ENCODE measurements at regions not wholly inside any gene's neighbourhood (a gene's known extent, or its start where the extent isn't known, plus 50 kb on each side); places are given as distances from the start of the nearest gene placed in this dataset.
"Not testable (repeated sequence)": the region's sequence is repeated elsewhere in the genome, so short reads cannot be mapped to it uniquely, and the experiment has no call there.

GRCh38 chr1:115531631-115532264 is 110.0 kb upstream of the VANGL1 start:
- DNase-seq, result no peak

- no peak for DNase-seq
These were observed 111.4 kb upstream of the VANGL1 start for GRCh38 chr1:115530407-115530806.

GRCh38 chr1:115529216-115529897 is 112.4 kb upstream of the VANGL1 start:
- no peak for DNase-seq

GRCh38 chr1:115528336-115528735 is 113.4 kb upstream of the VANGL1 start:
- not testable (repeated sequence) for DNase-seq

DNA sequence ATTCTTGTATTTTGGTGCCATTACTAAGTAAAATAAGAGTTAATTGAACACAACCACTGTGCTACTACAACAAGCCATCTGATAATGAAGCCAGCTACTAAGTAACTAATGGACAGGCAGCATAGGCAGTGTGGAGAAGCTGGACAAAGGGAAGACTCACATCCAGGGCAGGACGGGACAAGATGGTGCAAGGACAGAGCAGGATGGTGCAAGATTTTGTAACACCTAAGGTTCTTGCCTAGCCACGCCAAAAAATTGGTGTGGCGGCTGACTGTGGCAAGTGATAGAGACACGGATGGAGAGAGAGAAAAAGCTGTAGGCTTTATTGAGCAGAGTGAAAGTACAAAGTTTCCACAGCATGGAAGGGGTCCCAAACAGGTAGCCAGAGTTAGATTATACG is 114.0 kb upstream of the VANGL1 start:
- no peak for DNase-seq

- no peak for DNase-seq
These were observed 114.9 kb upstream of the VANGL1 start for GRCh38 chr1:115526900-115527299.

DNA sequence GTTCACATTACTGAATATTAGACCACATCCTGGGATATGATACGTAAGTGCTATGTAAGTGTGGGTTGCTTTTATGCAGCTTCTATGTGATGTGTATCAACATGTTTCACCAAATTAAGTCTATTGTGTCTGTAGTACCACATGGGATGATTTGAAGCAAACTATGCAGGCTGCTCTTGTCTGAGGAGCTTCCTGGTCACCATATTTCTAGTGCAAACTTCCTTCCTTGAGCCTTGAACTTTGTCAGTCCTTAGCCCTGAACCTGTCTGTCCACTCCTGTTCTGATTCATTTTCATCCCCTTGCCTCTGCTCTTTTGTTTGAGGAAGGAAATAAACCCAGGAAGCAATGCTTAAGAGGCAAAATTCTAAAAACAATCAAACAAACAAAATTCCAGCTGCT is 117.5 kb upstream of the VANGL1 start:
- DNase-seq, result no peak

DNA sequence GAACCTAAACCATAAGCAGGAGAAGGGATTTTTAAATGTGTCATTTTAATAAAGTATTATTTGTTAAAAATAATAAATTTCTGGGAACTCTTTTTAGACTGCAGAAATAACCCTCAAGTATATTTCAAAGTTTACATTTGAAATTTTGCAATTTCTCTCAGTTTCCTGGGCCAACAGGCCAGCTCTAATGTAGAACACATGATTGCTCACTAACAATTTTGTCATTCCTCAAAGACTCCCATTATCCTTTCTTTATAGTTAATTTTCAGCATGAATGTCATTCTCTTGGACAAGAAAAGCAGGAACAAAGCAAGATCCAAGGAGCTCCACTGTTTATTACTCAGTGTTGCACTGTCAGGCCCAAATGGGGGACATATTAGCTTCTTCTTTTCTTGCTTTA is 119.4 kb upstream of the VANGL1 start:
- no peak for DNase-seq

DNA sequence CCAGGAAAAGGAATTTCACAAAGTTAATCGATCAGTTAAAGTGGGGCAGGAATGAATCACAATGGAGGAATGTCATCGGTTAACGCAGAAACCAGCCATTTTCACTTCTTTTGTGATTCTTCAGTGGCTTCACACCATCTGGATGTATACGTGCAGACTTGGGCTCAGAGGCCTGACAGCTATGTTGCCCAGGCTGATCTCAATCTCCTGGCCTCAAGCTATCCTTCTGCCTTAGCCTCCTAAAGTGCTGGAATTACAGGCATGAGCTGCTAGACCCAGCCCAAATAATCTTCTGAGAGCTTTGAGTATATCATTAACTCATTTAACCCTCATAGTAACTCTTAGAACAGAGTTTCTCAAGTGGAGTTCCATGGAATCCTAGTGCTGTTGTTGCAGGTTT is 126.5 kb upstream of the VANGL1 start:
- no peak for DNase-seq

GRCh38 chr1:115510226-115510625 is 131.5 kb upstream of the VANGL1 start:
- not testable (repeated sequence) for DNase-seq

- no peak for DNase-seq
These were observed 133.9 kb upstream of the VANGL1 start for GRCh38 chr1:115507901-115508300.

DNA sequence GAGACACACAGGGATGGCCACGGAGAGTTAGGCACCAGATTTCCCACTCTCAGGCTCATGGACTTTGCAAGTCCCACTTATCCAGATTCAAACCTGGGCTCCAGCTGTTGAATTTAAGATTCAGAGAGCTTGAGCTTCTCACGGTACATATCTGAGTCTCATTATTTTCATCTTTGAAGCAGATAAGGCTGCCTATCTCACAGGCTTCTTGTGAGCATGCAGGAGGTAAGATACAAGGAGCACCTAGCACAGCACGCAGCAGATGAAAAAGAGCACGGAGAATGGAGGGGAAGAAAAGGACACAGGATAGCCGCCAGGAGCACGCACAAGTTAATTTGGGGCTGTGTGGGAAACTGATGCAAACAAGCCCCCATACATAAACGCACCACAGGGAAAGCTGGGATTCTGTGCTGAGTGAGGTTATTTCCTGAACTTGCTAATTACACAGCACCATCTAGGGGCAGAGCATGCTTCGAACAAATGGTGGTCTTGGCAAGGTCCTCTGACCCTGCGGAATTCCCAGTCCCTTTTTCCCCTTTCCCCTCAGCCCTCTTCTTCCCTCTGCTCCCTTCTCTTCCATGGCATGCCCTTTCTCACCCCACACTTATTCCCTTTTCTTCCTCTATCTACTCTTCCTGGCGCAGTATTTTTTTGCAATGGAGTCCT is 134.7 kb upstream of the VANGL1 start:
- peak; percentile 4 for DNase-seq

DNA sequence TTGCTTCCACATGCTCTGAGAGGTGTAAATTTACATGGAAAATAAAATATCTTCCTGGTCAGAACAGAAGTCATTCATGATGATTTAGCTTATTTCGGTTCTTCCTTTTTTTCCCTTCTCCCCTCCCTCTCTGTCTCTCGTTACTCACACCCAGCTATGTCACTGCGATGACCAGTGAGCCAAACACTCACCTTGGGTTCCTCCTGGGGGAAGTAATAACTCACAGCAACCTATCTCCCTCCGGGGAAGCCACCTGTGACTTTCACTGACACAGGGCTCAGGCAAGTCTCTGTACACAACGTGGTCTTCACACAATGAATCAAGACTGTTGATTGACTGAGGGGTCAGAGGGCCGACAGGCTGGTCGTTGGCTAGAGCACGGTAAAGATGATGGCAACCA is 135.3 kb upstream of the VANGL1 start:
- DNase-seq, result no peak

GRCh38 chr1:115505148-115505571 is 136.6 kb upstream of the VANGL1 start:
- DNase-seq, result no peak

DNA sequence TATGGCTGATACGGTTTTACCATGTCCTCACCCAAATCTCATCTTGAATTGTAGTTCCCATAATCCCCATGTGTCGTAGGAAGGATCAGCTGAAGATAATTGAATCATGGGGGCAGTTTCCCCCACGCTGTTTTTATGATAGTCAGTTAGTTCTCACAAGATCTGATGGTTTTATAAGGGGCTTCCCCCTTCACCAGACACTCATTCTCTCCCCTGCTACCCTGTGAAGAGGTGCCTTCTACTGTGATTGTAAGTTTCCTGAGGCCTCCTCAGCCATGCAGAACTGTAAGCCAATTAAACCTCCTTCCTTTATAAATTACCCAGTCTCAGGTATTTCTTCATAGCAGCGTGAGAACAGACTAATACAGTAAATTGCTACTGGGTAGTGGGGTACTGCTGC is 139.6 kb upstream of the VANGL1 start:
- not testable (repeated sequence) for DNase-seq

- DNase-seq, result no peak
These were observed 140.3 kb upstream of the VANGL1 start for GRCh38 chr1:115501476-115501875.

- no peak for DNase-seq
These were observed 142.5 kb upstream of the VANGL1 start for GRCh38 chr1:115499253-115499652.

DNA sequence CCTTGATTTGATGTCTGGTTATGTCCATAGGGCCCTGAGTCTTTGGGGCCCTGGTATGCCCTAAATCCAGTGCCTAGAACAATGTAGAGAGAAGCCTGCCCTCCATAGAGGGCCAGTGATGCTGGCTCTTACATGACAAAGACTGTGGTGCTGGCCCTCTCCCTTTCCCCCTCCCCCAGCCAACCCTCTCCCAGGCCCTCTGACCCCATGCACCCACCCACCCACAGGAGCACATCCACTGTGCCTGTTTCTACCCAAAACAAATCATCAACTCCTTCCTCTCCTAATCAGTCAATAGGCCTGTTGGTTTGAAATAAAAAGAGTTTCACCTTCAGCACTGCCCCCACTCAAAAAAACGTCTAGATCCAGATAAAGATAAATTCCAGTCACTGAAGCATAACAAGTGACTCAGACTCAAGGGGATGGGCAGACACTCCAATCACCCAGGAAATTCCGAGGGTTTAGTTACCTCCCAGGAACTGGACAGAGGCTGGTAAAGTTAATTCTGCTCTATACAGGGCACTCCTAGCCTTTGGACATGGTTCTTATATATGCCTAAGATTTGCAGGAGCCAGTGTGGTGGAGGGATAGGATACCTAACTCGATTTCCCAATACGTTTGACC is 144.8 kb upstream of the VANGL1 start:
- no peak for DNase-seq

GRCh38 chr1:115495625-115496024 is 146.1 kb upstream of the VANGL1 start:
- no peak for DNase-seq

DNA sequence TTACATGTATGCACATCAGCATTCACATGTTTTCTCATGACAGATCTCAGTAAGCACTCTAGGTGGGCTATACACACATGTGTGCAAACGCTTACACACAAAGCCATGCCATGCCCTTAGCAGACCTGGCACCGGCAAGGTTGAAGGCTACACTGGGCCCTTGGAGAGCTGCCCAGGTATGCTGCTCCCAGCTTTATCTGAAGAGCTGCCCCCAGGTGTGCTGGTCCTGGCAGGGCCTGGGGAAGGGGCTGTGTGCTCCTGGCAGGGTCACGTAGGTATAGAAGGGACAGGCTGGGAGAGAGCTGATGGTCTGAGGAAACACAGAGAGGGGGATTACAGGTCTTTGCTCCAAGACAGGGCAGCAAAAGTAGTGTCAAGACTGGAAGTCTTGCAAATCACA is 146.7 kb upstream of the VANGL1 start:
- no peak for DNase-seq

- DNase-seq, result no peak
These were observed 147.9 kb upstream of the VANGL1 start for GRCh38 chr1:115493834-115494233.

DNA sequence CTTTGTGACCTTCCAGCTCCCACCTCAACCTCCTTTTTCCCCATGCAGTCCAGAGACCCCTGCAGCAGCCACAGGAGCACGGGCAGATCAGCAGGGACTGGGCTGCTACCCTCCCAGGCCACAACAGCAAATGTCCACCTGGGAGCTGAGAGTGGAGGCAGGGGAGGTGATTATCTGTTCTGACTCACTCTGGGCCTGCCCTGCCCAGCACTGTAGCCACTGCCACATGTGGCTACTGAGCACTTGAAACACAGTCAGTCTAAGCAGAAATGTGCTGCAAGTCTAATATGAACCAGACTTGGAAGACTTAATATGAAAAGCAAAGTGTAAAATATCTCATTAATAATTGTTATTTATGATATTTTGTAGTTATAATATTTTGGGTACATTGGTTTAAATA is 148.9 kb upstream of the VANGL1 start:
- DNase-seq, result no peak

- DNase-seq, result no peak
These were observed 149.7 kb upstream of the VANGL1 start for GRCh38 chr1:115492019-115492595.
